SU-DHL-6 (cell line): ENCODE measurements at regions not wholly inside any gene's neighbourhood (a gene's known extent, or its start where the extent isn't known, plus 50 kb on each side); places are given as distances from the start of the nearest gene placed in this dataset.

Experiments used
- H2AFZ ChIP-seq: fragments of 200-600 bp; sonication (generic); 2 replicates; pipeline ENCODE4 v1.6.1; 2014; ENCODE audit warnings: low read depth, mild to moderate bottlenecking, moderate library complexity, mixed read lengths, antibody characterized with exemption, low read length; ENCODE audit not compliant: severe bottlenecking
- H3F3A ChIP-seq: fragments of 200-600 bp; shearing (Covaris generic); 2 replicates; pipeline ENCODE4 v1.6.0; 2016; ENCODE audit warnings: antibody characterized with exemption, mild to moderate bottlenecking; ENCODE audit not compliant: insufficient read depth
- H3K27ac ChIP-seq: fragments of 200-600 bp; sonication (generic); 2 replicates; pipeline ENCODE4 v1.5.1; 2016; ENCODE audit warnings: low read depth, mild to moderate bottlenecking, low read length, moderate library complexity, mixed read lengths
- H3K27me3 ChIP-seq: fragments of 200-600 bp; sonication (generic), shearing (Covaris generic); 2 replicates; pipeline ENCODE4 v1.6.0; 2014; ENCODE audit warnings: mild to moderate bottlenecking, low read length
- H3K36me3 ChIP-seq: fragments of 200-600 bp; sonication (generic); 2 replicates; pipeline ENCODE4 v1.6.1; 2014; ENCODE audit warnings: mild to moderate bottlenecking, low read length, mixed read lengths
- H3K4me2 ChIP-seq: fragments of 300-600, 200-600 bp; shearing (Covaris generic), sonication (generic); 2 replicates; pipeline ENCODE4 v1.6.0; 2014; ENCODE audit warnings: low read length, low read depth, mild to moderate bottlenecking; ENCODE audit not compliant: poor library complexity, severe bottlenecking
- H3K4me3 ChIP-seq: fragments of 200-600 bp; sonication (generic); 2 replicates; pipeline ENCODE4 v1.5.1; 2014; ENCODE audit warnings: antibody characterized with exemption, low read length, mild to moderate bottlenecking, mixed read lengths; ENCODE audit not compliant: insufficient read depth, poor library complexity, severe bottlenecking
- H3K79me2 ChIP-seq: fragments of 200-600 bp; sonication (generic); 2 replicates; pipeline ENCODE4 v1.6.1; 2014; ENCODE audit warnings: mild to moderate bottlenecking, low read length, moderate library complexity; ENCODE audit not compliant: insufficient read depth
- H3K9ac ChIP-seq: fragments of 200-600 bp; sonication (generic); 2 replicates; pipeline ENCODE4 v1.7.0; 2014; ENCODE audit warnings: mild to moderate bottlenecking, low read length
- H3K9me2 ChIP-seq: fragments of 200-600 bp; sonication (generic); replicated peaks from 2 replicates; pipeline ENCODE4 v1.6.1; 2014; ENCODE audit warnings: low read length; ENCODE audit not compliant: insufficient read depth
- H3K9me3 ChIP-seq: fragments of 200-600 bp; sonication (generic); 2 replicates; pipeline ENCODE4 v1.6.1; 2014; ENCODE audit warnings: low read length, mixed read lengths; ENCODE audit not compliant: insufficient read depth
- H4K20me1 ChIP-seq: fragments of 200-600 bp; sonication (generic); 2 replicates; pipeline ENCODE4 v1.6.1; 2014; ENCODE audit warnings: low read depth, mild to moderate bottlenecking, antibody characterized with exemption, low read length, moderate library complexity, mixed read lengths
- CTCF ChIP-seq: fragments of 200-600 bp; sonication (generic); IDR thresholded peaks from one replicate; pipeline ENCODE4 v1.5.1; 2017; ENCODE audit warnings: antibody characterized with exemption, mild to moderate bottlenecking, low read length, moderate library complexity; ENCODE audit not compliant: insufficient read depth, poor library complexity, severe bottlenecking
- EZH2phosphoT487 ChIP-seq: fragments of 200-600 bp; sonication (generic), shearing (Covaris generic); conservative IDR thresholded peaks from 2 replicates; pipeline ENCODE4 v1.6.1; 2018; ENCODE audit warnings: mild to moderate bottlenecking, antibody characterized with exemption, low read length, moderate library complexity, mixed read lengths

DNA sequence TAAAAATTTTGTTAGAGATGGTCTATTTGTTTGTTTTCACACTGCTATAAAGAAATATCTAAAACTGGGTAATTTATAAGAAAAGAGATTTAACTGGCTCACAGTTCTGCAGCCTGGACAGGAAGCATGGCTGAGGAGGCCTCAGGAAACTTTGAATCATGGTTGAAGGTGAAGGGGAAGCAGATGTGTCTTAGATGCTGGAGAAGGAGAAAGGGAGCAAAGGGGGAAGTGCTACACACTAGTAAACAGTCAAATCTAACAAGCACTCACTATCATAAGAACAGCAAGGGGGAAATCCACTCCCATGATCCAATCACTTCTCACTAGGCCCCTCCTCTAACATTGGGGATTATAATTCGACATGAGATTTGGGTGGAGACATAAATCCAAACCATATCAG is 76.8 kb upstream of the COL24A1 start:
- H3K9me2 ChIP-seq = no peaks in the 10 kb centered on the region
- H3K79me2 ChIP-seq = no peaks in the 10 kb centered on the region
- no peaks in the 10 kb centered on the region for H4K20me1 ChIP-seq
- H3K4me2 ChIP-seq = no peak overlapping the region
- no peaks in the 10 kb centered on the region for H3K27me3 ChIP-seq
- no peak overlapping the region for H3K4me3 ChIP-seq
- TF ChIP-seq CTCF (no peak), EZH2phosphoT487 (no peak)
- no peak overlapping the region for H3K27ac ChIP-seq
- H3F3A ChIP-seq = no peaks in the 10 kb centered on the region
- no peaks in the 10 kb centered on the region for H3K9me3 ChIP-seq
- no peak overlapping the region for H3K9ac ChIP-seq
- no peak overlapping the region for H2AFZ ChIP-seq
- H3K36me3 ChIP-seq = no peaks in the 10 kb centered on the region

DNA sequence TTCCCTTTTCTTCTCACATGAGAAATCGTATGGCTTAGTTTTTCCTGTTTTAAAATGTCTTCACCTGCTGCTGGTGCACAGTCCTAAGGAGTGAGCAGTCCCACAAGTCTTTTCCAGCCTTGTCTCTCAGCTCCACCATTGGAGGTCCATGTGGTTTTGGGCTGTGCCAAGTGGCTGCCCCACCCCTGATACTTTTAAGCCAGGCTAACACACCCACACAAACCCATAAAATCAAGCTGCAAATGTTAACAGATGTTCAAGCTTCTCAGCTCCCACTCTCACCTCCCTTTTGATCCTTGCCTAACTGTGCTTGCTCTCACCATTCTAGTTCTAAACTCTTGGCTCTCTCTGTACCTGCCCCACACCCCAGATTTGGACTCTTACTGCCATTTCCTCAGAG is 74.5 kb upstream of the COL24A1 start:
- Histone ChIP-seq H3K27me3 (no peaks in the 10 kb centered on the region), H4K20me1 (no peaks in the 10 kb centered on the region), H3K4me2 (no peak overlapping the region), H3K4me3 (no peak overlapping the region), H3K9me3 (no peaks in the 10 kb centered on the region), H3K9me2 (no peaks in the 10 kb centered on the region), H3K27ac (no peak overlapping the region), H3F3A (no peaks in the 10 kb centered on the region), H3K36me3 (no peaks in the 10 kb centered on the region), H3K79me2 (no peaks in the 10 kb centered on the region), H2AFZ (no peak overlapping the region), H3K9ac (no peak overlapping the region)
- TF ChIP-seq CTCF (no peak), EZH2phosphoT487 (no peak)

DNA sequence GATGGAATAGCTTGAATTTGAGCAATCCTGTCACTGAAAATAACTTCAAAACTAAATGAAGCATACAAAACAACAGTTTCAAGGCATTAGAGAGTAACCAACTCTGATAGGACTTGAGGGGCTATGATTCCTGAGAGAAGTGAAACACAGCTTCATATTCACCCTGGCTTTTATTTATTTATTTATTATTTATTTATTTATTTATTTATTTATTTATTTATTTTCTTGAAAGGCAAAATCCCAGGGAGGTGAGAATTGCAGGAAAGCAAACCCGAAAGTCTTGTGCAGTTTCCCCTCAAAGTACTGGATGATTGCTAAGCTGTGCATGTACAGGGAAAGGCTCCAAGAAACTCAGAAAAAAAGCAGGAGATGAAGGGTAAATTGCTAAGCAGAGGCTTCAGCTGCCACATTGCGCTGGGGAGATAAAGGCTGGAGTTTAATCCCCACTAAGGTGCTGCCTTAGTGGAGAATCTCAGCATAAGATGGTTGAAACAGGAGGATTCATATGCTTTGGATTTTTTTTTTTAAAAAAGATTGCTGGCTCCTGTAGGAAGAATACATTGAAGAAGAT is 72.9 kb upstream of the COL24A1 start:
- H2AFZ ChIP-seq = no peak overlapping the region
- H3K4me3 ChIP-seq = no peak overlapping the region
- H3K27me3 ChIP-seq = no peaks in the 10 kb centered on the region
- no peaks in the 10 kb centered on the region for H4K20me1 ChIP-seq
- H3K4me2 ChIP-seq = no peak overlapping the region
- no peak overlapping the region for H3K9ac ChIP-seq
- no peaks in the 10 kb centered on the region for H3K79me2 ChIP-seq
- H3K36me3 ChIP-seq = no peaks in the 10 kb centered on the region
- no peak for TF ChIP-seq EZH2phosphoT487
- no peak for TF ChIP-seq CTCF
- H3K27ac ChIP-seq = no peak overlapping the region
- no peaks in the 10 kb centered on the region for H3K9me3 ChIP-seq
- no peaks in the 10 kb centered on the region for H3K9me2 ChIP-seq
- H3F3A ChIP-seq = no peaks in the 10 kb centered on the region

DNA sequence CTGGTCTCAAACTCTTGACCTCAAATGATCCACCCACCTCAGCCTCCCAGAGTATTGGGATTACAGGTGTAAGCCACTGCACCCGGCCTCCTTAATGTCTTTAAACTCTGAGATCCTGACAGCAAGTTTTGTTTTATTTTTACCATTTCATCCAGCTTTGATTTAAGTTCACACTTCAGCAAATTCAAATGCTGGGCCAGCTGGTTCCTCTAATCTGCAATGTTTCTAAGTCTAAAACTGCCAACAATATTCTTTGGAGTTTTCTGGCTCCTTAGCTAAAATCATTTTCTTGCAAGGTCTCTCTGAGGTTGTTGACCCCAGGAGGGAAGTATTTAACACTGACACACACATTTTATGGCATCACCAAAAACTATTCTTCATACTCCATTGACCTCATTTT is 72.0 kb upstream of the COL24A1 start:
- Histone ChIP-seq H3K9me2 (no peaks in the 10 kb centered on the region), H2AFZ (no peak overlapping the region), H3K27me3 (no peaks in the 10 kb centered on the region), H3K79me2 (no peaks in the 10 kb centered on the region), H3K36me3 (no peaks in the 10 kb centered on the region), H3K9me3 (no peaks in the 10 kb centered on the region), H3K9ac (no peak overlapping the region), H3K4me3 (no peak overlapping the region), H3K4me2 (no peak overlapping the region), H4K20me1 (no peaks in the 10 kb centered on the region), H3K27ac (no peak overlapping the region), H3F3A (no peaks in the 10 kb centered on the region)
- no peak for TF ChIP-seq CTCF
- TF ChIP-seq EZH2phosphoT487 = no peak
